ENCODE measurements at regions not wholly inside any gene's neighbourhood (a gene's known extent, or its start where the extent isn't known, plus 50 kb on each side); places are given as distances from the start of the nearest gene placed in this dataset.

- 0 out of 7 replicates have a peak, but pooled peaks cover 0 to 2% (median 0%) of the 10 kb centered on the region in 4 experiments for H3K4me1 ChIP-seq (replicated peaks in 1 of 4; ENCODE audit: control insufficient read depth in 3 of 4, insufficient read depth in 4 of 4, low read length in 3 of 4)
Observed at GRCh38 chr13:100808330-100809128, 133.9 kb upstream of the TMTC4 start.

More at GRCh38 chr13:100808330-100809128, 133.9 kb upstream of the TMTC4 start:
- Histone ChIP-seq H4K8ac (ENCODE audit: extremely low read depth, insufficient read depth, low read length) (no peak overlapping the region), H4K5ac (ENCODE audit: insufficient read length, low read depth, low read length) (no peak overlapping the region), H3K23ac (ENCODE audit: insufficient read length) (no peak overlapping the region), H3K79me2 (ENCODE audit: control insufficient read depth in 1 of 2, insufficient read depth in 2 of 2, low read length in 2 of 2) (no peaks in the 10 kb centered on the region), H2AK5ac (ENCODE audit: low read depth, low read length) (no peak overlapping the region), H2AFZ (ENCODE audit: low read length) (peak overlapping the region; percentile 46; the same call in 1 of the 2 replicates), H3K14ac (ENCODE audit: insufficient read length) (no peak overlapping the region), H3K27me3 (replicated peaks in 1 of 4; ENCODE audit: control insufficient read depth in 3 of 4, extremely low read depth in 1 of 4, insufficient read depth in 3 of 4, low read length in 3 of 4) (no peaks in the 10 kb centered on the region), H3K79me1 (ENCODE audit: low read depth, low read length) (no peaks in the 10 kb centered on the region), H3K23me2 (ENCODE audit: low read depth, low read length) (no peaks in the 10 kb centered on the region), H2BK12ac (ENCODE audit: low read depth, low read length) (no peak overlapping the region), H4K20me1 (replicated peaks in 1 of 2; ENCODE audit: control insufficient read depth in 1 of 2, insufficient read depth in 2 of 2, low read length in 2 of 2) (no peaks in the 10 kb centered on the region), H3K9ac (replicated peaks in 1 of 4; ENCODE audit: extremely low read depth in 1 of 4, low read depth in 3 of 4, low read length in 3 of 4) (no peak overlapping the region), H4K91ac (replicated peaks; ENCODE audit: insufficient read length, low read length) (no peak overlapping the region), H3K27ac (ENCODE audit: low read depth, low read length) (no peak overlapping the region), H2BK20ac (ENCODE audit: low read length) (no peak overlapping the region), H3K4ac (replicated peaks; ENCODE audit: insufficient read length, low read depth, low read length) (no peak overlapping the region), H3K36me3 (ENCODE audit: control insufficient read depth in 2 of 4, insufficient read depth in 4 of 4, low read length in 3 of 4) (no peaks in the 10 kb centered on the region), H3K9me3 (ENCODE audit: insufficient read depth in 2 of 2, low read depth in 1 of 2, low read length in 1 of 2) (no peaks in the 10 kb centered on the region), H3K56ac (replicated peaks; ENCODE audit: insufficient read length, low read depth, low read length) (no peak overlapping the region), H2BK120ac (replicated peaks; ENCODE audit: low read depth, low read length) (no peak overlapping the region), H3K18ac (ENCODE audit: extremely low read depth, low read length) (no peak overlapping the region), H2BK5ac (ENCODE audit: low read depth, low read length) (no peak overlapping the region), H2BK15ac (ENCODE audit: low read length) (no peak overlapping the region), H3K4me3 (ENCODE audit: extremely low read depth in 1 of 4, insufficient read depth in 2 of 4, low read depth in 3 of 4, low read length in 4 of 4) (no peak overlapping the region), H3K4me2 (ENCODE audit: insufficient read depth in 1 of 2, low read depth in 2 of 2, low read length in 2 of 2) (no peak overlapping the region)
- DNase-seq (ENCODE audit: low read depth in 1 of 2, low spot score in 2 of 2) (no peak), FAIRE-seq (no peak)
- POLR2A ChIA-PET (ENCODE audit: partially characterized antibody), result no interaction called here
- TF ChIP-seq TAF1 (IDR thresholded peaks at IDR 0.05; ENCODE audit: low read depth, low read length) (no peak), SRF (IDR thresholded peaks at IDR 0.05; ENCODE audit: low read depth, low read length) (no peak), MAX (IDR thresholded peaks at IDR 0.05) (no peak), ATF2 (IDR thresholded peaks at IDR 0.05; ENCODE audit: low read length) (no peak), TAF7 (optimal IDR thresholded peaks at IDR 0.05; ENCODE audit: borderline replicate concordance, low read depth, low read length) (no peak), BRCA1 (IDR thresholded peaks at IDR 0.05; ENCODE audit: low read depth, low read length) (no peak)
- CTCF ChIA-PET (ENCODE audit: partially characterized antibody), result interaction anchor here (0.9 to 2.0 kb wide), 4 partner anchors 9 to 319 kb away, joined by 3 to 12 read pairs (median 6); no protein-coding TSS in a partner anchor
- 74% methylated on average over 8 of the region's 8 CpGs; no CpG with 5 or more reads in 1 of the 2 experiments for WGBS, 2 experiments (ENCODE audit: extremely low coverage in 1 of 2, insufficient coverage in 1 of 2, insufficient read length in 1 of 2, insufficient replicate concordance in 2 of 2, low coverage in 1 of 2, low lambda C conversion rate in 2 of 2, missing lambda C conversion rate in 1 of 2)
